Right lobe of liver (tissue), 4 donors: ENCODE measurements at regions not wholly inside any gene's neighbourhood (a gene's known extent, or its start where the extent isn't known, plus 50 kb on each side); places are given as distances from the start of the nearest gene placed in this dataset.
"Not testable (repeated sequence)": the region's sequence is repeated elsewhere in the genome, so short reads cannot be mapped to it uniquely, and the experiment has no call there.

Experiments used
- POLR2A ChIP-seq: fragments of 450-650 bp; IDR thresholded peaks from one replicate; pipeline ENCODE4 v1.6.1; 2017; ENCODE audit warnings: antibody characterized with exemption, mild to moderate bottlenecking
- TF ChIP-seq, protein P1 (sequence below), 4 donors: fragments of 200-600 bp in 3 of 4; fragments of 450-650 bp in 1 of 4; IDR thresholded peaks; one replicate each; pipeline versions ENCODE4 v1.5.1 to v1.8.0; 2016 to 2022; ENCODE audit warnings: antibody characterized with exemption in 4 of 4, mild to moderate bottlenecking in 2 of 4
- donor health status: DM: no; HTN: no; CAD: no.
- donor health status: DM: no; HTN: no; CAD: no.
- donor health status: DM: no; HTN: yes; CAD: no.

DNA sequence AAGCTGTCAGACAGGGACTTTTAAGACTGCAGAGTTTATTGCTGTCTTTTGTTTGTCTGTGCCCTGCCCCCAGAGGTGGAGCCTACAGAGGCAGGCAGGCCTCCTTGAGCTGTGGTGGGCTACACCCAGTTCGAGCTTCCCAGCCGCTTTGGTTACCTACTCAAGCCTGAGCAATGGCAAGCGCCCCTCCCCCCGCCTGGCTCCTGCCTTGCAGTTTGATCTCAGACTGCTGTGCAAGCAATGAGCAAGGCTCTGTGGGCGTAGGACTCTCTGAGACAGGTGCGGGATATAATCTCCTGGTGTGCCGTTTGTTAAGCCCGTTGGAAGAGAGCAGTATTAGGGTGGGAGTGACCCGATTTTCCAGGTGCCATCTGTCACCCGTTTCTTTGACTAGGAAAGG lies 67.8 kb upstream of the ADAMTS3 start:
- TF ChIP-seq, protein P1, sequence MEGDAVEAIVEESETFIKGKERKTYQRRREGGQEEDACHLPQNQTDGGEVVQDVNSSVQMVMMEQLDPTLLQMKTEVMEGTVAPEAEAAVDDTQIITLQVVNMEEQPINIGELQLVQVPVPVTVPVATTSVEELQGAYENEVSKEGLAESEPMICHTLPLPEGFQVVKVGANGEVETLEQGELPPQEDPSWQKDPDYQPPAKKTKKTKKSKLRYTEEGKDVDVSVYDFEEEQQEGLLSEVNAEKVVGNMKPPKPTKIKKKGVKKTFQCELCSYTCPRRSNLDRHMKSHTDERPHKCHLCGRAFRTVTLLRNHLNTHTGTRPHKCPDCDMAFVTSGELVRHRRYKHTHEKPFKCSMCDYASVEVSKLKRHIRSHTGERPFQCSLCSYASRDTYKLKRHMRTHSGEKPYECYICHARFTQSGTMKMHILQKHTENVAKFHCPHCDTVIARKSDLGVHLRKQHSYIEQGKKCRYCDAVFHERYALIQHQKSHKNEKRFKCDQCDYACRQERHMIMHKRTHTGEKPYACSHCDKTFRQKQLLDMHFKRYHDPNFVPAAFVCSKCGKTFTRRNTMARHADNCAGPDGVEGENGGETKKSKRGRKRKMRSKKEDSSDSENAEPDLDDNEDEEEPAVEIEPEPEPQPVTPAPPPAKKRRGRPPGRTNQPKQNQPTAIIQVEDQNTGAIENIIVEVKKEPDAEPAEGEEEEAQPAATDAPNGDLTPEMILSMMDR (IDR thresholded peaks at IDR 0.05), result not testable (repeated sequence)
- TF ChIP-seq POLR2A, result not testable (repeated sequence)
